ENCODE measurements at regions not wholly inside any gene's neighbourhood (a gene's known extent, or its start where the extent isn't known, plus 50 kb on each side); places are given as distances from the start of the nearest gene placed in this dataset.
"Not testable (repeated sequence)": the region's sequence is repeated elsewhere in the genome, so short reads cannot be mapped to it uniquely, and the experiment has no call there.

- DNase-seq = no peak
Observed at GRCh38 chr2:180591947-180592346, 388.5 kb upstream of the UBE2E3 start.

- not testable (repeated sequence) for DNase-seq
Observed at GRCh38 chr2:180591093-180591781, 389.2 kb upstream of the UBE2E3 start.

- DNase-seq = no peak
Observed at GRCh38 chr2:180583441-180584140, 396.8 kb upstream of the UBE2E3 start.

- no peak for DNase-seq
Observed at GRCh38 chr2:180579388-180579787, 401.0 kb upstream of the UBE2E3 start.

- DNase-seq = no peak
Observed at GRCh38 chr2:180578441-180578840, 402.0 kb upstream of the UBE2E3 start.

GRCh38 chr2:180577567-180577966 lies 402.8 kb upstream of the UBE2E3 start:
- peak; percentile 10 for DNase-seq

GRCh38 chr2:180573951-180574350 lies 406.5 kb upstream of the UBE2E3 start:
- no peak for DNase-seq

- no peak for DNase-seq
Observed at GRCh38 chr2:180572346-180572745, 408.1 kb upstream of the UBE2E3 start.

- DNase-seq = no peak
Observed at GRCh38 chr2:180571559-180571958, 408.8 kb upstream of the UBE2E3 start.

GRCh38 chr2:180570864-180571263 lies 409.5 kb upstream of the UBE2E3 start:
- DNase-seq = no peak

GRCh38 chr2:180564051-180564450 lies 416.4 kb upstream of the UBE2E3 start:
- DNase-seq = no peak

GRCh38 chr2:180562378-180562777 lies 418.0 kb upstream of the UBE2E3 start:
- no peak for DNase-seq

- no peak for DNase-seq
Observed at GRCh38 chr2:180559771-180560170, 420.6 kb upstream of the UBE2E3 start.

- DNase-seq = no peak
Observed at GRCh38 chr2:180559038-180559437, 421.4 kb upstream of the UBE2E3 start.

GRCh38 chr2:180555391-180555965 lies 424.9 kb upstream of the UBE2E3 start:
- no peak for DNase-seq

GRCh38 chr2:180554330-180554729 lies 426.1 kb upstream of the UBE2E3 start:
- DNase-seq = no peak

- no peak for DNase-seq
Observed at GRCh38 chr2:180553094-180553715, 427.2 kb upstream of the UBE2E3 start.

- no peak for DNase-seq
Observed at GRCh38 chr2:180542511-180542910, 437.9 kb upstream of the UBE2E3 start.

GRCh38 chr2:180540761-180541160 lies 439.6 kb upstream of the UBE2E3 start:
- DNase-seq = no peak

- no peak for DNase-seq
Observed at GRCh38 chr2:180539541-180539940, 440.9 kb upstream of the UBE2E3 start.

- no peak for DNase-seq
Observed at GRCh38 chr2:180535289-180535688, 445.1 kb upstream of the UBE2E3 start.

- not testable (repeated sequence) for DNase-seq
Observed at GRCh38 chr2:180531787-180532186, 448.6 kb upstream of the UBE2E3 start.

- no peak for DNase-seq
Observed at GRCh38 chr2:180524499-180524898, 455.9 kb upstream of the UBE2E3 start.

Data from NCI-H1436 treated with DMSO at 0.1 percent for 48 hours (cell line).